Upper lobe of left lung (tissue), 6 donors: ENCODE measurements at regions not wholly inside any gene's neighbourhood (a gene's known extent, or its start where the extent isn't known, plus 50 kb on each side); places are given as distances from the start of the nearest gene placed in this dataset.

Experiments used
- ATAC-seq, 2 donors: fragments of 200-7000 bp; cut with Tn5 transposase; one replicate each; pipeline ENCODE4 v1.9.1; 2022; ENCODE audit warnings: mild to moderate bottlenecking in 2 of 2, moderate library complexity in 2 of 2; ENCODE audit not compliant: low FRiP score in 2 of 2
- DNase-seq, 2 donors: peaks; one replicate each; pipeline ENCODE4 v3.0.0-alpha.2; 2019 to 2020
- H3K27ac ChIP-seq, 4 donors: fragments of 200-600 bp; sonication (generic); one replicate each; pipeline ENCODE4 v1.5.1; 2016 to 2019
- H3K27me3 ChIP-seq, 4 donors: fragments of 200-600 bp; sonication (generic); one replicate each; pipeline ENCODE4 v1.5.1; 2017 to 2019
- H3K36me3 ChIP-seq, 4 donors: fragments of 200-600 bp; sonication (generic); one replicate each; pipeline ENCODE4 v1.5.1; 2016 to 2019
- H3K4me1 ChIP-seq, 4 donors: fragments of 200-600 bp; sonication (generic); one replicate each; pipeline ENCODE4 v1.5.1; 2018 to 2019
- H3K4me3 ChIP-seq, 4 donors: fragments of 200-600 bp; sonication (generic); one replicate each; pipeline ENCODE4 v1.5.1; 2017 to 2019; ENCODE audit warnings: mild to moderate bottlenecking in 2 of 4, moderate library complexity in 1 of 4
- H3K9me3 ChIP-seq, 4 donors: fragments of 200-600 bp; sonication (generic); one replicate each; pipeline ENCODE4 v1.5.1; 2018 to 2019
- CTCF ChIP-seq, 6 experiments: fragments of 450-650 bp in 4 of 6; fragments of 200-600 bp in 2 of 6; sonication (generic) in 2 of 6; IDR thresholded peaks; one replicate each; pipeline ENCODE4 v1.5.1; 2016 to 2019; ENCODE audit warnings: antibody characterized with exemption in 6 of 6
- EP300 ChIP-seq, 4 donors: sonication (generic); formaldehyde crosslinking; IDR thresholded peaks; one replicate each; pipeline ENCODE4 v1.5.1; 2017; ENCODE audit warnings: antibody characterized with exemption in 4 of 4, control low read depth in 2 of 4
- POLR2A ChIP-seq, 4 donors: fragments of 450-650 bp; IDR thresholded peaks; one replicate each; pipeline ENCODE4 v1.5.1; 2016 to 2017; ENCODE audit warnings: antibody characterized with exemption in 4 of 4, mild to moderate bottlenecking in 2 of 4
- POLR2AphosphoS5 ChIP-seq, 2 donors: sonication (generic); formaldehyde crosslinking; IDR thresholded peaks; one replicate each; pipeline ENCODE4 v1.5.1; 2017; ENCODE audit warnings: antibody characterized with exemption in 2 of 2
- WGBS, 2 donors: methylation state at CpG; one replicate each; pipeline ENCODE4 v1.1.5; 2017 to 2018; 5-methylcytosine and 5-hydroxymethylcytosine counted together
- donor health status: DM: no; HTN: no; CAD: no; lungs with moderate emphysema.
- donor health status: DM: no; HTN: yes; CAD: no; lungs with severe emphysema.

DNA sequence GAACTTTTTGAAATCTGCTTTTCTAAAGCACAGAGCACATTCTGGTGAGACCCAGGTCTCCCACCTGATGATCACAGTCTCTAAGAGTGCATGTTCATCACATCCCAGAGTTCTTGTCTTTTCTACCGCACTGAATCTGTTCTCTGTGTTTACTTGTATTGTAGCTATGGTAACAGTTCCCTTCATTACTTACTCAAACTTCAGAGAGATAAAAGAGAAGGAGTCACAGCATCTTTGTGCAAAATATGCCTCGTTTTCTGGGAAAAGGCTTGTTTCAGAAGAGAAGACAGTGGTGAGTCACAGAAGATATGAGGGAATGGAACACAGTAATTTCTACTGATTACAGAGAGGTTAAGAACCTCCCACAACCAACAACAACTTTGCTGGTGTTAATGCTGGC lies 580.6 kb downstream of the PLA2G4A start:
- no peaks in the 10 kb centered on the region for H3K27me3 ChIP-seq
- ATAC-seq (peak in 1 of 2 donors; percentile 59), DNase-seq (no peak)
- TF ChIP-seq POLR2A (IDR thresholded peaks at IDR 0.05), result no peak
- TF ChIP-seq EP300 (IDR thresholded peaks at IDR 0.05), result no peak
- no peak for TF ChIP-seq CTCF (IDR thresholded peaks at IDR 0.05)
- no peak for TF ChIP-seq POLR2AphosphoS5 (IDR thresholded peaks at IDR 0.05)
- no peaks in the 10 kb centered on the region for H3K9me3 ChIP-seq
- no peak overlapping the region for H3K4me3 ChIP-seq
- no peaks in the 10 kb centered on the region for H3K36me3 ChIP-seq
- H3K27ac ChIP-seq, result no peak overlapping the region
- no peaks in the 10 kb centered on the region for H3K4me1 ChIP-seq
- WGBS, 2 donors, result 32 to 41% methylated on average over 2 of the region's 2 CpGs

- TF ChIP-seq POLR2AphosphoS5 (IDR thresholded peaks at IDR 0.05), result no peak
- TF ChIP-seq EP300 (IDR thresholded peaks at IDR 0.05), result no peak
- no peak for TF ChIP-seq POLR2A (IDR thresholded peaks at IDR 0.05)
- no peak for TF ChIP-seq CTCF (IDR thresholded peaks at IDR 0.05)
- no peak for DNase-seq
- Histone ChIP-seq H3K4me1 (no peaks in the 10 kb centered on the region), H3K36me3 (no peaks in the 10 kb centered on the region), H3K27me3 (no peaks in the 10 kb centered on the region), H3K9me3 (no peaks in the 10 kb centered on the region), H3K4me3 (no peak overlapping the region), H3K27ac (no peak overlapping the region)
- no peak for ATAC-seq
- 74 to 78% methylated on average over 3 of the region's 3 CpGs for WGBS, 2 donors
These were observed 582.4 kb downstream of the PLA2G4A start for GRCh38 chr1:187411118-187411517.

- DNase-seq, result no peak
- Histone ChIP-seq H3K9me3 (no peaks in the 10 kb centered on the region), H3K27ac (no peak overlapping the region), H3K4me1 (no peaks in the 10 kb centered on the region), H3K36me3 (no peaks in the 10 kb centered on the region), H3K4me3 (no peak overlapping the region), H3K27me3 (no peaks in the 10 kb centered on the region)
- TF ChIP-seq POLR2A (IDR thresholded peaks at IDR 0.05) (no peak), CTCF (IDR thresholded peaks at IDR 0.05) (no peak), POLR2AphosphoS5 (IDR thresholded peaks at IDR 0.05) (no peak), EP300 (IDR thresholded peaks at IDR 0.05) (no peak)
- no peak for ATAC-seq
- 81% methylated on average over 2 of the region's 2 CpGs for WGBS, 2 donors
These were observed 584.8 kb downstream of the PLA2G4A start for GRCh38 chr1:187413405-187414169.

GRCh38 chr1:187415065-187415464 lies 586.3 kb downstream of the PLA2G4A start:
- no peaks in the 10 kb centered on the region for H3K27me3 ChIP-seq
- no peak for DNase-seq
- no peak overlapping the region for H3K4me3 ChIP-seq
- no peak for ATAC-seq
- no peaks in the 10 kb centered on the region for H3K36me3 ChIP-seq
- no peak overlapping the region for H3K27ac ChIP-seq
- no peaks in the 10 kb centered on the region for H3K9me3 ChIP-seq
- H3K4me1 ChIP-seq, result no peaks in the 10 kb centered on the region
- TF ChIP-seq POLR2A (IDR thresholded peaks at IDR 0.05) (no peak), EP300 (IDR thresholded peaks at IDR 0.05) (no peak), CTCF (IDR thresholded peaks at IDR 0.05) (no peak), POLR2AphosphoS5 (IDR thresholded peaks at IDR 0.05) (no peak)
- 77% methylated on average over 3 of the region's 3 CpGs for WGBS, 2 donors

GRCh38 chr1:187417520-187417919 lies 588.8 kb downstream of the PLA2G4A start:
- no peaks in the 10 kb centered on the region for H3K9me3 ChIP-seq
- no peaks in the 10 kb centered on the region for H3K36me3 ChIP-seq
- WGBS, 2 donors, result 76 to 77% methylated on average over 2 of the region's 2 CpGs
- no peak for ATAC-seq
- H3K27me3 ChIP-seq, result no peaks in the 10 kb centered on the region
- no peak overlapping the region for H3K27ac ChIP-seq
- TF ChIP-seq POLR2A (IDR thresholded peaks at IDR 0.05) (no peak), POLR2AphosphoS5 (IDR thresholded peaks at IDR 0.05) (no peak), EP300 (IDR thresholded peaks at IDR 0.05) (no peak), CTCF (IDR thresholded peaks at IDR 0.05) (no peak)
- no peak overlapping the region for H3K4me3 ChIP-seq
- DNase-seq, result no peak
- H3K4me1 ChIP-seq, result no peaks in the 10 kb centered on the region
